SK-N-SH (cell line): ENCODE measurements at regions not wholly inside any gene's neighbourhood (a gene's known extent, or its start where the extent isn't known, plus 50 kb on each side); places are given as distances from the start of the nearest gene placed in this dataset.

Source experiments
- CTCF ChIA-PET: fragments of 300-600, 350-600 bp; formaldehyde crosslinking; extraction: SDS; loops from one replicate; lab custom pipeline; 2021; lab: Yijun Ruan, JAX
- POLR2A ChIA-PET: fragments of 350-600 bp; sonication (Branson Sonifier 250); formaldehyde crosslinking; extraction: SDS; loops from one replicate; lab custom pipeline; 2020; ENCODE audit warnings: antibody characterized with exemption, inconsistent platforms; lab: Yijun Ruan, JAX
- DNase-seq: peaks from one replicate; pipeline ENCODE4 v3.0.0; 2012
- H2AFZ ChIP-seq: fragments of 200-600 bp; sonication (generic); 2 replicates; pipeline ENCODE4 v1.8.1; 2016; ENCODE audit warnings: antibody characterized with exemption, mild to moderate bottlenecking, low read depth
- H3F3A ChIP-seq: fragments of 200-600 bp; sonication (generic); replicated peaks from 2 replicates; pipeline ENCODE3; 2016; ENCODE audit warnings: antibody characterized with exemption, mild to moderate bottlenecking; ENCODE audit not compliant: insufficient read depth
- H3K27ac ChIP-seq, 2 experiments: fragments of 200-500 bp in 1 of 2; fragments of 200-600 bp in 1 of 2; sonication (Bioruptor generic) in 1 of 2; sonication (generic), shearing (Covaris generic) in 1 of 2; 2 replicates each; pipeline versions ENCODE4 v1.5.1 to v1.6.1; 2014 to 2016; ENCODE audit warnings: low read depth in 2 of 2, inconsistent platforms in 1 of 2, low read length in 1 of 2, mild to moderate bottlenecking in 1 of 2, mixed read lengths in 1 of 2
- H3K27me3 ChIP-seq: fragments of 200-600 bp; sonication (generic), shearing (Covaris generic); 2 replicates; pipeline ENCODE4 v1.6.1; 2016; ENCODE audit warnings: mixed run types; ENCODE audit not compliant: insufficient read depth
- H3K36me3 ChIP-seq, 2 experiments: fragments of 200-500 bp in 1 of 2; fragments of 200-600 bp in 1 of 2; sonication (Bioruptor generic) in 1 of 2; sonication (generic) in 1 of 2; replicated peaks in 1 of 2; 2 replicates each; pipeline versions ENCODE3 to v1.5.1; 2014 to 2016; ENCODE audit warnings: low read length in 1 of 2, mild to moderate bottlenecking in 1 of 2; ENCODE audit not compliant: insufficient read depth in 2 of 2, control insufficient read depth in 1 of 2
- H3K4me1 ChIP-seq, 2 experiments: fragments of 200-500 bp in 1 of 2; fragments of 200-600 bp in 1 of 2; sonication (Bioruptor generic) in 1 of 2; sonication (generic), shearing (Covaris generic) in 1 of 2; 2 replicates each; pipeline versions ENCODE4 v1.5.1 to v1.6.1; 2014 to 2016; ENCODE audit warnings: low read depth in 1 of 2, low read length in 1 of 2, mixed run types in 1 of 2; ENCODE audit not compliant: insufficient read depth in 2 of 2, control insufficient read depth in 1 of 2
- H3K4me2 ChIP-seq: fragments of 200-600 bp; sonication (generic), shearing (Covaris generic); 2 replicates; pipeline ENCODE4 v1.6.1; 2017; ENCODE audit warnings: mixed run types
- H3K4me3 ChIP-seq, 2 experiments: fragments of 200-500 bp in 1 of 2; fragments of 200-600 bp in 1 of 2; sonication (Bioruptor generic) in 1 of 2; sonication (generic), shearing (Covaris generic) in 1 of 2; 2 replicates each; pipeline versions ENCODE4 v1.5.1 to v1.8.1; 2014 to 2016; ENCODE audit warnings: low read depth in 2 of 2, inconsistent platforms in 1 of 2, low read length in 1 of 2, mild to moderate bottlenecking in 1 of 2, mixed read lengths in 1 of 2, moderate library complexity in 1 of 2
- H3K79me2 ChIP-seq: fragments of 200-600 bp; sonication (generic); 2 replicates; pipeline ENCODE4 v1.8.1; 2017; ENCODE audit warnings: mild to moderate bottlenecking; ENCODE audit not compliant: insufficient read depth
- H3K9ac ChIP-seq: fragments of 200-600 bp; sonication (generic); 2 replicates; pipeline ENCODE4 v1.6.1; 2017; ENCODE audit warnings: mixed run types
- H3K9me2 ChIP-seq: fragments of 200-600 bp; sonication (generic); 2 replicates; pipeline ENCODE4 v1.6.1; 2017; ENCODE audit warnings: mixed run types
- H3K9me3 ChIP-seq: fragments of 200-600 bp; sonication (generic); 2 replicates; pipeline ENCODE4 v1.6.1; 2017; ENCODE audit warnings: mixed run types, mild to moderate bottlenecking, moderate library complexity
- H4K20me1 ChIP-seq: fragments of 200-600 bp; sonication (generic); 2 replicates; pipeline ENCODE4 v1.6.1; 2017; ENCODE audit warnings: mild to moderate bottlenecking, mixed run types; ENCODE audit not compliant: insufficient read depth
- ELF1 ChIP-seq: IDR thresholded peaks from 2 replicates; pipeline ENCODE4 v1.4.0; 2012
- EP300 ChIP-seq, 2 experiments: IDR thresholded peaks; 2 replicates each; pipeline versions ENCODE4 v1.4.0 to v1.6.1; 2012; ENCODE audit warnings: borderline replicate concordance in 1 of 2, low read depth in 1 of 2, low read length in 1 of 2
- EZH2phosphoT487 ChIP-seq: fragments of 200-600 bp; sonication (generic); IDR thresholded peaks from 2 replicates; pipeline ENCODE4 v1.6.1; 2017; ENCODE audit warnings: low read depth, mixed run types, mild to moderate bottlenecking, antibody characterized with exemption, moderate library complexity, borderline replicate concordance
- FOXM1 ChIP-seq: IDR thresholded peaks from 2 replicates; pipeline ENCODE4 v1.4.0; 2012; ENCODE audit warnings: low read depth, mild to moderate bottlenecking
- MEF2A ChIP-seq: IDR thresholded peaks from 2 replicates; pipeline ENCODE4 v1.4.0; 2012; ENCODE audit warnings: low read depth, borderline replicate concordance
- NFIC ChIP-seq: IDR thresholded peaks from 2 replicates; pipeline ENCODE4 v1.4.0; 2012; ENCODE audit warnings: borderline replicate concordance
- NRF1 ChIP-seq: IDR thresholded peaks from 2 replicates; pipeline ENCODE4 v1.6.1; 2012; ENCODE audit warnings: low read depth, mild to moderate bottlenecking, low read length
- POLR2AphosphoS5 ChIP-seq: IDR thresholded peaks from 2 replicates; pipeline ENCODE4 v1.6.1; 2012; ENCODE audit warnings: low read depth, low read length
- SMC3 ChIP-seq: IDR thresholded peaks from 2 replicates; pipeline ENCODE4 v1.6.1; 2012; ENCODE audit warnings: low read depth, low read length, improper control_type of control experiment
- TAF1 ChIP-seq: IDR thresholded peaks from 2 replicates; pipeline ENCODE4 v1.6.1; 2012; ENCODE audit warnings: low read depth, mild to moderate bottlenecking, low read length, moderate library complexity, borderline replicate concordance
- TEAD4 ChIP-seq: IDR thresholded peaks from 2 replicates; pipeline ENCODE4 v1.4.0; 2012; ENCODE audit warnings: mild to moderate bottlenecking, borderline replicate concordance; ENCODE audit not compliant: insufficient read depth
- USF1 ChIP-seq: IDR thresholded peaks from 2 replicates; pipeline ENCODE4 v1.4.0; 2012; ENCODE audit warnings: low read depth, borderline replicate concordance
- WGBS: methylation state at CpG from one replicate; pipeline ENCODE4 v1.1.6; 2017; ENCODE audit warnings: low lambda C conversion rate; 5-methylcytosine and 5-hydroxymethylcytosine counted together
- TF ChIP-seq, protein P1 (sequence below): IDR thresholded peaks from 2 replicates; pipeline ENCODE4 v1.6.1; 2012; ENCODE audit warnings: mild to moderate bottlenecking, low read depth, low read length, moderate library complexity
- TF ChIP-seq, protein P2 (sequence below): fragments of 200-600 bp; sonication (generic); IDR thresholded peaks from 2 replicates; pipeline ENCODE4 v1.6.1; 2017; ENCODE audit warnings: antibody characterized with exemption, mild to moderate bottlenecking, moderate library complexity
- TF ChIP-seq, protein P3 (sequence below): IDR thresholded peaks from 2 replicates; pipeline ENCODE4 v1.4.0; 2012; ENCODE audit warnings: low read depth

DNA sequence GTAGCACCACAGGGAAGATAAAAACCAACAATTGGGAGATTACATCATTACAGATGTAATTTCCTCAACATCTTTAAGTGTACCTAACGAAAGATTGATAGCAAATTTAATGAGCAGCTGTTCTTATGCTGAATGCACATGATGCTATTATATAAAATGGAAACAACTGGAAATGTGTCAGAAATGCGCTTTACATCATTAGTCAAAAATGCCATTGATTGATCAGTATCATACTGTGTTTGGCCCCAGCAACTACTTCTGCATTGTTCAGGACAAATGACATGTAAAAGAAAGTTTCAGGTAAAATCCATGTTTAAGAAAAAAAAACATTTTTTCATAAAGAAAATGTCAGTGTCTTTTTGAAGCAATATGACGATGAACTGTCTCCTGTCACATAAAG, 625.5 kb upstream of the MIR17HG start (continued):
- TF ChIP-seq, protein P1, sequence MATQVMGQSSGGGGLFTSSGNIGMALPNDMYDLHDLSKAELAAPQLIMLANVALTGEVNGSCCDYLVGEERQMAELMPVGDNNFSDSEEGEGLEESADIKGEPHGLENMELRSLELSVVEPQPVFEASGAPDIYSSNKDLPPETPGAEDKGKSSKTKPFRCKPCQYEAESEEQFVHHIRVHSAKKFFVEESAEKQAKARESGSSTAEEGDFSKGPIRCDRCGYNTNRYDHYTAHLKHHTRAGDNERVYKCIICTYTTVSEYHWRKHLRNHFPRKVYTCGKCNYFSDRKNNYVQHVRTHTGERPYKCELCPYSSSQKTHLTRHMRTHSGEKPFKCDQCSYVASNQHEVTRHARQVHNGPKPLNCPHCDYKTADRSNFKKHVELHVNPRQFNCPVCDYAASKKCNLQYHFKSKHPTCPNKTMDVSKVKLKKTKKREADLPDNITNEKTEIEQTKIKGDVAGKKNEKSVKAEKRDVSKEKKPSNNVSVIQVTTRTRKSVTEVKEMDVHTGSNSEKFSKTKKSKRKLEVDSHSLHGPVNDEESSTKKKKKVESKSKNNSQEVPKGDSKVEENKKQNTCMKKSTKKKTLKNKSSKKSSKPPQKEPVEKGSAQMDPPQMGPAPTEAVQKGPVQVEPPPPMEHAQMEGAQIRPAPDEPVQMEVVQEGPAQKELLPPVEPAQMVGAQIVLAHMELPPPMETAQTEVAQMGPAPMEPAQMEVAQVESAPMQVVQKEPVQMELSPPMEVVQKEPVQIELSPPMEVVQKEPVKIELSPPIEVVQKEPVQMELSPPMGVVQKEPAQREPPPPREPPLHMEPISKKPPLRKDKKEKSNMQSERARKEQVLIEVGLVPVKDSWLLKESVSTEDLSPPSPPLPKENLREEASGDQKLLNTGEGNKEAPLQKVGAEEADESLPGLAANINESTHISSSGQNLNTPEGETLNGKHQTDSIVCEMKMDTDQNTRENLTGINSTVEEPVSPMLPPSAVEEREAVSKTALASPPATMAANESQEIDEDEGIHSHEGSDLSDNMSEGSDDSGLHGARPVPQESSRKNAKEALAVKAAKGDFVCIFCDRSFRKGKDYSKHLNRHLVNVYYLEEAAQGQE: no peak
- TF ChIP-seq POLR2AphosphoS5: no peak
- TF ChIP-seq, protein P2, sequence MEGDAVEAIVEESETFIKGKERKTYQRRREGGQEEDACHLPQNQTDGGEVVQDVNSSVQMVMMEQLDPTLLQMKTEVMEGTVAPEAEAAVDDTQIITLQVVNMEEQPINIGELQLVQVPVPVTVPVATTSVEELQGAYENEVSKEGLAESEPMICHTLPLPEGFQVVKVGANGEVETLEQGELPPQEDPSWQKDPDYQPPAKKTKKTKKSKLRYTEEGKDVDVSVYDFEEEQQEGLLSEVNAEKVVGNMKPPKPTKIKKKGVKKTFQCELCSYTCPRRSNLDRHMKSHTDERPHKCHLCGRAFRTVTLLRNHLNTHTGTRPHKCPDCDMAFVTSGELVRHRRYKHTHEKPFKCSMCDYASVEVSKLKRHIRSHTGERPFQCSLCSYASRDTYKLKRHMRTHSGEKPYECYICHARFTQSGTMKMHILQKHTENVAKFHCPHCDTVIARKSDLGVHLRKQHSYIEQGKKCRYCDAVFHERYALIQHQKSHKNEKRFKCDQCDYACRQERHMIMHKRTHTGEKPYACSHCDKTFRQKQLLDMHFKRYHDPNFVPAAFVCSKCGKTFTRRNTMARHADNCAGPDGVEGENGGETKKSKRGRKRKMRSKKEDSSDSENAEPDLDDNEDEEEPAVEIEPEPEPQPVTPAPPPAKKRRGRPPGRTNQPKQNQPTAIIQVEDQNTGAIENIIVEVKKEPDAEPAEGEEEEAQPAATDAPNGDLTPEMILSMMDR: no peak
- TF ChIP-seq NFIC: no peak
- no peak for TF ChIP-seq EP300 (IDR thresholded peaks at IDR 0.05; ENCODE audit: borderline replicate concordance in 1 of 2, low read depth in 1 of 2, low read length in 1 of 2)
- no peak for TF ChIP-seq TAF1
- TF ChIP-seq TEAD4: no peak
- TF ChIP-seq SMC3: no peak
- no peak for TF ChIP-seq ELF1

GRCh38 chr13:90723381-90723780, 624.1 kb upstream of the MIR17HG start:
- no peaks in the 10 kb centered on the region for H4K20me1 ChIP-seq
- H3F3A ChIP-seq: no peaks in the 10 kb centered on the region
- CTCF ChIA-PET: interaction anchor here (0.9 kb wide), 1 partner anchor 15 kb away, joined by 3 read pairs; no protein-coding TSS in a partner anchor
- H3K4me1 ChIP-seq: no peaks in the 10 kb centered on the region
- POLR2A ChIA-PET: no interaction called here
- H3K9me3 ChIP-seq: no peaks in the 10 kb centered on the region
- H3K36me3 ChIP-seq: no peaks in the 10 kb centered on the region
- 52% methylated on average over 1 of the region's 1 CpG for WGBS
- no peak overlapping the region for H3K9ac ChIP-seq
- H3K79me2 ChIP-seq: no peaks in the 10 kb centered on the region
- DNase-seq: no peak
- no peak overlapping the region for H3K27ac ChIP-seq
- H3K27me3 ChIP-seq: no peaks in the 10 kb centered on the region
- H2AFZ ChIP-seq: no peak overlapping the region
- H3K9me2 ChIP-seq: no peaks in the 10 kb centered on the region
- H3K4me2 ChIP-seq: no peak overlapping the region
- TF ChIP-seq, protein P1: no peak
- no peak for TF ChIP-seq NRF1
- TF ChIP-seq FOXM1: no peak
- no peak for TF ChIP-seq TAF1
- TF ChIP-seq, protein P3, sequence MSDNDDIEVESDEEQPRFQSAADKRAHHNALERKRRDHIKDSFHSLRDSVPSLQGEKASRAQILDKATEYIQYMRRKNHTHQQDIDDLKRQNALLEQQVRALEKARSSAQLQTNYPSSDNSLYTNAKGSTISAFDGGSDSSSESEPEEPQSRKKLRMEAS: no peak
- TF ChIP-seq EZH2phosphoT487: no peak
- TF ChIP-seq MEF2A: no peak
- TF ChIP-seq USF1: no peak
- TF ChIP-seq, all 33 proteins: peak for 0
- no peak overlapping the region for H3K4me3 ChIP-seq
